ENCODE measurements at regions not wholly inside any gene's neighbourhood (a gene's known extent, or its start where the extent isn't known, plus 50 kb on each side); places are given as distances from the start of the nearest gene placed in this dataset.

DNA sequence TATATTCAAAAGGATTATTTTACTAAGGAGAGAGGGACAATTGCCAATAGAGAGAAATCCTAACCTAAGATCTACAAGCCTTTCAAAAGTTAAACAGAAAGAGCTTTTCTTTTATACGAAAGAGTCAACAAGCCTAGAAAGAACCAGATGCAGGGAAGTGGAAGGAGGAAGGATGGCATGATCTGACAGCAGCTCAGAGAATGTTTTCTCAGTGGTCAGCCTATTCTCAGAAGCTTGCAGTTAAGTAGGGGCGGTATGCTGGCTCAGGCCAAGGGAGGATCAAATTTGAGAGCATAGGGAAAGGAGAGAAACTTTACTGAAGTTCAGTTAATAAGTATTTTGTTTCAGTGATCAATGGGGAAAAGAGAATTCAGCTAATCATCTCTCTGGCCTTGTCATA lies 88.0 kb upstream of the FTMT start:
- Histone ChIP-seq H3K9me3 (no peaks in the 10 kb centered on the region), H3K27me3 (no peaks in the 10 kb centered on the region), H3K4me3 (no peak overlapping the region), H3K4me1 (no peaks in the 10 kb centered on the region), H3K36me3 (no peaks in the 10 kb centered on the region), H3K27ac (no peak overlapping the region)
- TF ChIP-seq POLR2AphosphoS5 (IDR thresholded peaks at IDR 0.05) (no peak), POLR2A (IDR thresholded peaks at IDR 0.05) (no peak), EP300 (IDR thresholded peaks at IDR 0.05) (no peak)
- TF ChIP-seq, protein P1, sequence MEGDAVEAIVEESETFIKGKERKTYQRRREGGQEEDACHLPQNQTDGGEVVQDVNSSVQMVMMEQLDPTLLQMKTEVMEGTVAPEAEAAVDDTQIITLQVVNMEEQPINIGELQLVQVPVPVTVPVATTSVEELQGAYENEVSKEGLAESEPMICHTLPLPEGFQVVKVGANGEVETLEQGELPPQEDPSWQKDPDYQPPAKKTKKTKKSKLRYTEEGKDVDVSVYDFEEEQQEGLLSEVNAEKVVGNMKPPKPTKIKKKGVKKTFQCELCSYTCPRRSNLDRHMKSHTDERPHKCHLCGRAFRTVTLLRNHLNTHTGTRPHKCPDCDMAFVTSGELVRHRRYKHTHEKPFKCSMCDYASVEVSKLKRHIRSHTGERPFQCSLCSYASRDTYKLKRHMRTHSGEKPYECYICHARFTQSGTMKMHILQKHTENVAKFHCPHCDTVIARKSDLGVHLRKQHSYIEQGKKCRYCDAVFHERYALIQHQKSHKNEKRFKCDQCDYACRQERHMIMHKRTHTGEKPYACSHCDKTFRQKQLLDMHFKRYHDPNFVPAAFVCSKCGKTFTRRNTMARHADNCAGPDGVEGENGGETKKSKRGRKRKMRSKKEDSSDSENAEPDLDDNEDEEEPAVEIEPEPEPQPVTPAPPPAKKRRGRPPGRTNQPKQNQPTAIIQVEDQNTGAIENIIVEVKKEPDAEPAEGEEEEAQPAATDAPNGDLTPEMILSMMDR (IDR thresholded peaks at IDR 0.05) = no peak
- WGBS, 2 donors (ENCODE audit: low coverage in 1 of 2) = 58 to 70% methylated on average over 2 of the region's 2 CpGs
- no peak for ATAC-seq

DNA sequence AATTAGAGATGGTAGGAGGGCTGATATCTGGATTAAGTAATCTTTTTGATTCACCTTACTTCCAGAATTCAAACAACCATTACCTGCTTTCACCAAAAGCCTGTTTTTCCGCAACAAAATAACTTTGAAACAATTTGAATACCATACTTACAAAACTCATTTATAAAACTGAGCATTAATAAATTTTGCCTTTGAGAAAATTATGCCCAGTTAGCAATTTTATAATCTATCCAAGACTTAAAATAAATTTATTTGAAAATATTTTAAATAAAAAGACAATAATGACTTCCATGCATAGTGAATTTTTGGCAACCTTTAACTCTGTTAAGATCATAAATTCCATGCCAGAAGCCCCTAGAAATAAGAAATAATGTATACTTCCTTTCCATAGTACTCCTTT lies 71.3 kb upstream of the FTMT start:
- Histone ChIP-seq H3K4me3 (no peak overlapping the region), H3K9me3 (no peaks in the 10 kb centered on the region), H3K4me1 (no peaks in the 10 kb centered on the region), H3K27ac (no peak overlapping the region), H3K27me3 (no peaks in the 10 kb centered on the region), H3K36me3 (no peaks in the 10 kb centered on the region)
- 93 to 100% methylated on average over 1 of the region's 1 CpG for WGBS, 2 donors (ENCODE audit: low coverage in 1 of 2)
- ATAC-seq = no peak
- TF ChIP-seq, protein P1 (IDR thresholded peaks at IDR 0.05) = no peak
- TF ChIP-seq EP300 (IDR thresholded peaks at IDR 0.05) = no peak
- no peak for TF ChIP-seq POLR2AphosphoS5 (IDR thresholded peaks at IDR 0.05)
- TF ChIP-seq POLR2A (IDR thresholded peaks at IDR 0.05) = no peak

DNA sequence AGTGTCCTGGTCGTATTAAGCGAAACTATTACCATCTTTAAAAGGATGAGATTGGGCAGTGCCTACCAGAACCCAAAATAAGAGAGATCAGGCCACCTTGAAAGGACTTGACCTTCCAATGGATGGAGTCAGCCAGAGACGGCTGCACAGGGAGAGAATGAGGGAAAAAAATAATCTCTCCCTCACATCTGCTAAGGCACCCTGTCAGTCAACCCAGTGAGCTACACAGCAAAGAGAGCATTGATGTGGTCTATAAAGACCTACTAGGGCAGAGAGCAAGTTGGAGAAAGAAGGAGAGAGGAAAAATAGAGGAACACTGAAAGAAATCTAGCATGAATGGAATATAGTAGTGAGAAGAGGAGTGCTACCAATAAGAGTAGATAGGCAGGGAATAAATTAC lies 68.0 kb upstream of the FTMT start:
- Histone ChIP-seq H3K4me1 (no peaks in the 10 kb centered on the region), H3K9me3 (no peaks in the 10 kb centered on the region), H3K4me3 (no peak overlapping the region), H3K27me3 (no peaks in the 10 kb centered on the region), H3K36me3 (no peaks in the 10 kb centered on the region), H3K27ac (no peak overlapping the region)
- 65 to 79% methylated on average over 2 to 3 of the region's 3 CpGs for WGBS, 2 donors (ENCODE audit: low coverage in 1 of 2)
- no peak for TF ChIP-seq EP300 (IDR thresholded peaks at IDR 0.05)
- TF ChIP-seq POLR2AphosphoS5 (IDR thresholded peaks at IDR 0.05) = no peak
- TF ChIP-seq POLR2A (IDR thresholded peaks at IDR 0.05) = no peak
- TF ChIP-seq, protein P1 (IDR thresholded peaks at IDR 0.05) = no peak
- ATAC-seq = no peak

DNA sequence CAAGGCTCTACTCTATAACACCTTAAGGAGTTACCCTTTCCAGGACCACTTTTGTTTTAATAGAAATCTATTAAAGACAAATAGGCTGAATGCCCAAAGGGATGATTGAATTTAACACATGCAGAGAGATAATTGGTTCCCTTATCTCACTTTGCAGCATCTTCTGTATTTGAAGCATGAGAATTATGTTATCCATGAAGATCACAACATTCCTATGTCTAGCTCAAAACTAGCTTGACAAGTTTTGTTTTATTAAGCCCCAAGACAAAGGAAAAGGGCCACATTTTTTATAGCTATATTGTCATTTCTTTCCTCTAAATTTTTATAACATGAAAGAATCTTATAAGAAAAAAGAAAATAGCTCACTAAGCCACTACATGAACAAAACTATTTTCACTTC lies 57.9 kb upstream of the FTMT start:
- Histone ChIP-seq H3K9me3 (peaks cover 0 to 15% (median 0%) of the 10 kb centered on the region in 3 donors), H3K27ac (no peak overlapping the region), H3K4me3 (no peak overlapping the region), H3K4me1 (no peaks in the 10 kb centered on the region), H3K36me3 (no peaks in the 10 kb centered on the region), H3K27me3 (no peaks in the 10 kb centered on the region)
- no peak for ATAC-seq
- TF ChIP-seq, protein P1 (IDR thresholded peaks at IDR 0.05) = no peak
- TF ChIP-seq EP300 (IDR thresholded peaks at IDR 0.05) = no peak

DNA sequence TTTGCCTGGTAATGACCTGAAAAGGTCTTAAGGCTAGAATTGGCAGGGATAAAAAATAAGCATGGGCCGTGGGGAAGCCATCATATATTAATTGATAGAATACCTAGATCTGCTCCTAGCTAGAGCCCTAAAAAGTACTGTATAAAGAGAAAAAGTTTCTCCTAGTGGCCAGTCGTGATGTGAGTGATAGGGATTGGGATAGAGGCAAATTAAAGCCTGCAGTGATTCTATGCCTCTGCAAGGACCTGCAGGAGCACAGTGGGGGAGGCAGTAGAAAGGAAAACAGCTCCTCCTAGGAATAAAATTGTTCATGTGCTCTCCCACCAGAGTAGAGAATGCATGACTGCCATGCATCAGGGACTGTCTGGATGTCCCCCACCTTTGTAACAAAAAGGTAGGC lies 56.2 kb upstream of the FTMT start:
- H3K4me1 ChIP-seq = no peaks in the 10 kb centered on the region
- WGBS, 2 donors (ENCODE audit: low coverage in 1 of 2) = 33 to 40% methylated on average over 2 of the region's 2 CpGs

More for the DNA sequence above, 56.2 kb upstream of the FTMT start:
- no peaks in the 10 kb centered on the region for H3K36me3 ChIP-seq
- no peaks in the 10 kb centered on the region for H3K27me3 ChIP-seq
- no peak overlapping the region for H3K4me3 ChIP-seq
- TF ChIP-seq POLR2A (IDR thresholded peaks at IDR 0.05) (no peak), EP300 (IDR thresholded peaks at IDR 0.05) (no peak), POLR2AphosphoS5 (IDR thresholded peaks at IDR 0.05) (no peak)
- TF ChIP-seq, protein P1 (IDR thresholded peaks at IDR 0.05) = no peak
- ATAC-seq = no peak
- peaks cover 0 to under 1% (median 0%) of the 10 kb centered on the region in 3 donors for H3K9me3 ChIP-seq
- no peak overlapping the region for H3K27ac ChIP-seq
